SK-N-SH treated with all-trans-retinoic acid at 6 μM for 48 hours (cell line): ENCODE measurements at regions not wholly inside any gene's neighbourhood (a gene's known extent, or its start where the extent isn't known, plus 50 kb on each side); places are given as distances from the start of the nearest gene placed in this dataset.

Source experiments
- ATAC-seq: fragments of 200-7000 bp; cut with Tn5 transposase; 3 replicates; pipeline ENCODE4 v1.9.1; 2020; ENCODE audit warnings: mild to moderate bottlenecking, moderate library complexity
- ARNTL ChIP-seq: fragments of 450-650 bp; formaldehyde crosslinking; IDR thresholded peaks from 2 replicates; pipeline ENCODE4 v1.5.0; 2020; ENCODE audit warnings: low read depth, mild to moderate bottlenecking, moderate library complexity, borderline replicate concordance
- BACH2 ChIP-seq: fragments of 250-450 bp; sonication (Bioruptor Pico); IDR thresholded peaks from 2 replicates; pipeline ENCODE4 v1.9.0; 2021; ENCODE audit warnings: mild to moderate bottlenecking, borderline replicate concordance
- CSDC2 ChIP-seq: fragments of 250-450 bp; sonication (Bioruptor Pico); IDR thresholded peaks from 2 replicates; pipeline ENCODE4 v1.5.0; 2020; ENCODE audit warnings: mild to moderate bottlenecking, moderate library complexity
- ESRRG ChIP-seq: fragments of 250-450 bp; sonication (Bioruptor Pico); IDR thresholded peaks from 2 replicates; pipeline ENCODE4 v1.6.1; 2021; ENCODE audit warnings: mild to moderate bottlenecking
- GLIS3 ChIP-seq: fragments of 250-450 bp; sonication (Bioruptor Pico); IDR thresholded peaks from 2 replicates; pipeline ENCODE4 v1.5.0; 2020; ENCODE audit warnings: mild to moderate bottlenecking, moderate library complexity
- OSR1 ChIP-seq: fragments of 250-450 bp; sonication (Bioruptor Pico); IDR thresholded peaks from 2 replicates; pipeline ENCODE4 v1.8.0; 2022; ENCODE audit warnings: moderate library complexity, mild to moderate bottlenecking, inconsistent platforms
- PPARA ChIP-seq: fragments of 250-450 bp; sonication (Bioruptor Pico); IDR thresholded peaks from 2 replicates; pipeline ENCODE4 v1.5.0; 2020; ENCODE audit warnings: mild to moderate bottlenecking, borderline replicate concordance
- SNAI2 ChIP-seq: fragments of 250-450 bp; sonication (Bioruptor Pico); IDR thresholded peaks from 2 replicates; pipeline ENCODE4 v1.5.0; 2020; ENCODE audit warnings: mild to moderate bottlenecking, moderate library complexity
- TCF4 ChIP-seq: fragments of 250-450 bp; sonication (Bioruptor Pico); IDR thresholded peaks from 2 replicates; pipeline ENCODE4 v1.8.0; 2021; ENCODE audit warnings: mild to moderate bottlenecking, moderate library complexity, borderline replicate concordance
- TOX ChIP-seq: fragments of 250-450 bp; sonication (Bioruptor Pico); IDR thresholded peaks from 2 replicates; pipeline ENCODE4 v1.8.0; 2021; ENCODE audit warnings: mild to moderate bottlenecking, moderate library complexity, borderline replicate concordance
- ZC3H10 ChIP-seq: fragments of 250-450 bp; sonication (Bioruptor Pico); IDR thresholded peaks from 2 replicates; pipeline ENCODE4 v1.5.1; 2021; ENCODE audit warnings: mild to moderate bottlenecking, moderate library complexity
- ZFP3 ChIP-seq: fragments of 250-450 bp; sonication (Bioruptor Pico); IDR thresholded peaks from 2 replicates; pipeline ENCODE4 v1.5.0; 2020; ENCODE audit warnings: mild to moderate bottlenecking, moderate library complexity
- ZFP30 ChIP-seq: fragments of 450-650 bp; formaldehyde crosslinking; IDR thresholded peaks from 2 replicates; pipeline ENCODE4 v1.5.0; 2022; ENCODE audit warnings: mild to moderate bottlenecking, moderate library complexity
- ZNF565 ChIP-seq: fragments of 450-650 bp; formaldehyde crosslinking; conservative IDR thresholded peaks from 2 replicates; pipeline ENCODE4 v1.5.0; 2020; ENCODE audit warnings: low read depth, mild to moderate bottlenecking, moderate library complexity
- ZNF70 ChIP-seq: fragments of 450-650 bp; formaldehyde crosslinking; IDR thresholded peaks from 2 replicates; pipeline ENCODE4 v1.5.0; 2020; ENCODE audit warnings: mild to moderate bottlenecking, moderate library complexity
- TF ChIP-seq, protein P1 (sequence below): fragments of 250-450 bp; sonication (Bioruptor Pico); IDR thresholded peaks from 2 replicates; pipeline ENCODE4 v1.8.0; 2021; ENCODE audit warnings: low read depth, mild to moderate bottlenecking, moderate library complexity, borderline replicate concordance
- TF ChIP-seq, protein P2 (sequence below): fragments of 250-450 bp; sonication (Bioruptor Pico); IDR thresholded peaks from 2 replicates; pipeline ENCODE4 v1.5.1; 2021; ENCODE audit warnings: mild to moderate bottlenecking, moderate library complexity
- TF ChIP-seq, protein P3 (sequence below): fragments of 250-450 bp; sonication (Bioruptor Pico); IDR thresholded peaks from 2 replicates; pipeline ENCODE4 v1.8.0; 2020; ENCODE audit warnings: mild to moderate bottlenecking, moderate library complexity, borderline replicate concordance

DNA sequence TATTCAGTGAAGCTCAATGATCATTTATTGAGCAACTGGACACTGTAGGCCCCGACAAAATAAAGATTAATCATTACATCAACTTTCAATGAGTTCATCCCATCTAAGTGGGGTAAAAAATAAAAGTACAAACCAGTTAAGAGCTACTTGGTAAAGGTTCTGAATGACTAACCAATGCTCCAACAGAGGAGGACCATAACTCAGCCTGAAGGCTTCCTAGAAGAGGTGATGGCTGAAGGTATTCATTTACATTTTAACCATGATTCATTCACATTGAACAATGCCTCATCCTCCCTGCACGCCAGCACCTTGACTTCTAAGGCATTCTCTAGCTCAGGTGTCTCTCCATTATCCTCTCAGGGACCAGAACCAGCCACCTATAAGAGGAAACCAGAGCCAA is 201.4 kb downstream of the ZNF462 start:
- no peak for ATAC-seq
- TF ChIP-seq ZFP30 (CRISPR knock-in tag) = no peak
- TF ChIP-seq TCF4 (CRISPR knock-in tag) = no peak
- TF ChIP-seq BACH2 = no peak
- TF ChIP-seq ZC3H10 = no peak
- TF ChIP-seq ZNF565 (CRISPR knock-in tag) = no peak

DNA sequence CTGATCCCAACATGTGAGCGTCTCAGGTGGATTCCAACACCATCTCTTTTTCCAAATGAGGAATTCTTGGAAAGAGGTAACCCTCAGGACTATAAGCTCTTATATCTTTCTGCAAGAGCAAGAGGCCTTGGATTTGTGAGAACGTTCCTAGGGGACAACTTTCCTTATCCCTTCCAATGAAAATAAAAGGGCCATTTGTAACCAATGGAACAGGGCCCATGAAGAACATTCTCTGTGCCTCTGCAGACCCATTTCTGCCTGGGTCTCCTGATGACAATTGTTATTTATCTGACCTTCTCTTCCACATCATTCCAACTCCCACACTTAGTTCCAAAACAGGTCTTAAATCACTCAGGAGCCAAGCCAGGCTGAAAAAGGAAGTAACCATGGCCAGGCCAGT is 202.6 kb downstream of the ZNF462 start:
- no peak for ATAC-seq
- TF ChIP-seq GLIS3 (CRISPR knock-in tag) (no peak), ESRRG (CRISPR knock-in tag) (no peak), ZFP3 (CRISPR knock-in tag) (no peak), SNAI2 (CRISPR knock-in tag) (no peak), TOX (CRISPR knock-in tag) (no peak), BACH2 (no peak), ARNTL (no peak), ZNF70 (CRISPR knock-in tag) (no peak), ZC3H10 (no peak), CSDC2 (CRISPR knock-in tag) (no peak), OSR1 (no peak), ZFP30 (CRISPR knock-in tag) (no peak), PPARA (no peak)
- TF ChIP-seq, protein P1, sequence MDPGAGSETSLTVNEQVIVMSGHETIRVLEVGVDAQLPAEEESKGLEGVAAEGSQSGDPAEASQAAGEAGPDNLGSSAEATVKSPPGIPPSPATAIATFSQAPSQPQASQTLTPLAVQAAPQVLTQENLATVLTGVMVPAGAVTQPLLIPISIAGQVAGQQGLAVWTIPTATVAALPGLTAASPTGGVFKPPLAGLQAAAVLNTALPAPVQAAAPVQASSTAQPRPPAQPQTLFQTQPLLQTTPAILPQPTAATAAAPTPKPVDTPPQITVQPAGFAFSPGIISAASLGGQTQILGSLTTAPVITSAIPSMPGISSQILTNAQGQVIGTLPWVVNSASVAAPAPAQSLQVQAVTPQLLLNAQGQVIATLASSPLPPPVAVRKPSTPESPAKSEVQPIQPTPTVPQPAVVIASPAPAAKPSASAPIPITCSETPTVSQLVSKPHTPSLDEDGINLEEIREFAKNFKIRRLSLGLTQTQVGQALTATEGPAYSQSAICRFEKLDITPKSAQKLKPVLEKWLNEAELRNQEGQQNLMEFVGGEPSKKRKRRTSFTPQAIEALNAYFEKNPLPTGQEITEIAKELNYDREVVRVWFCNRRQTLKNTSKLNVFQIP = no peak
- TF ChIP-seq, protein P2, sequence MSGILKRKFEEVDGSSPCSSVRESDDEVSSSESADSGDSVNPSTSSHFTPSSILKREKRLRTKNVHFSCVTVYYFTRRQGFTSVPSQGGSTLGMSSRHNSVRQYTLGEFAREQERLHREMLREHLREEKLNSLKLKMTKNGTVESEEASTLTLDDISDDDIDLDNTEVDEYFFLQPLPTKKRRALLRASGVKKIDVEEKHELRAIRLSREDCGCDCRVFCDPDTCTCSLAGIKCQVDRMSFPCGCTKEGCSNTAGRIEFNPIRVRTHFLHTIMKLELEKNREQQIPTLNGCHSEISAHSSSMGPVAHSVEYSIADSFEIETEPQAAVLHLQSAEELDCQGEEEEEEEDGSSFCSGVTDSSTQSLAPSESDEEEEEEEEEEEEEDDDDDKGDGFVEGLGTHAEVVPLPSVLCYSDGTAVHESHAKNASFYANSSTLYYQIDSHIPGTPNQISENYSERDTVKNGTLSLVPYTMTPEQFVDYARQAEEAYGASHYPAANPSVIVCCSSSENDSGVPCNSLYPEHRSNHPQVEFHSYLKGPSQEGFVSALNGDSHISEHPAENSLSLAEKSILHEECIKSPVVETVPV (CRISPR knock-in tag) = no peak
- TF ChIP-seq, protein P3, sequence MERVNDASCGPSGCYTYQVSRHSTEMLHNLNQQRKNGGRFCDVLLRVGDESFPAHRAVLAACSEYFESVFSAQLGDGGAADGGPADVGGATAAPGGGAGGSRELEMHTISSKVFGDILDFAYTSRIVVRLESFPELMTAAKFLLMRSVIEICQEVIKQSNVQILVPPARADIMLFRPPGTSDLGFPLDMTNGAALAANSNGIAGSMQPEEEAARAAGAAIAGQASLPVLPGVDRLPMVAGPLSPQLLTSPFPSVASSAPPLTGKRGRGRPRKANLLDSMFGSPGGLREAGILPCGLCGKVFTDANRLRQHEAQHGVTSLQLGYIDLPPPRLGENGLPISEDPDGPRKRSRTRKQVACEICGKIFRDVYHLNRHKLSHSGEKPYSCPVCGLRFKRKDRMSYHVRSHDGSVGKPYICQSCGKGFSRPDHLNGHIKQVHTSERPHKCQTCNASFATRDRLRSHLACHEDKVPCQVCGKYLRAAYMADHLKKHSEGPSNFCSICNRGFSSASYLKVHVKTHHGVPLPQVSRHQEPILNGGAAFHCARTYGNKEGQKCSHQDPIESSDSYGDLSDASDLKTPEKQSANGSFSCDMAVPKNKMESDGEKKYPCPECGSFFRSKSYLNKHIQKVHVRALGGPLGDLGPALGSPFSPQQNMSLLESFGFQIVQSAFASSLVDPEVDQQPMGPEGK (CRISPR knock-in tag) = no peak

DNA sequence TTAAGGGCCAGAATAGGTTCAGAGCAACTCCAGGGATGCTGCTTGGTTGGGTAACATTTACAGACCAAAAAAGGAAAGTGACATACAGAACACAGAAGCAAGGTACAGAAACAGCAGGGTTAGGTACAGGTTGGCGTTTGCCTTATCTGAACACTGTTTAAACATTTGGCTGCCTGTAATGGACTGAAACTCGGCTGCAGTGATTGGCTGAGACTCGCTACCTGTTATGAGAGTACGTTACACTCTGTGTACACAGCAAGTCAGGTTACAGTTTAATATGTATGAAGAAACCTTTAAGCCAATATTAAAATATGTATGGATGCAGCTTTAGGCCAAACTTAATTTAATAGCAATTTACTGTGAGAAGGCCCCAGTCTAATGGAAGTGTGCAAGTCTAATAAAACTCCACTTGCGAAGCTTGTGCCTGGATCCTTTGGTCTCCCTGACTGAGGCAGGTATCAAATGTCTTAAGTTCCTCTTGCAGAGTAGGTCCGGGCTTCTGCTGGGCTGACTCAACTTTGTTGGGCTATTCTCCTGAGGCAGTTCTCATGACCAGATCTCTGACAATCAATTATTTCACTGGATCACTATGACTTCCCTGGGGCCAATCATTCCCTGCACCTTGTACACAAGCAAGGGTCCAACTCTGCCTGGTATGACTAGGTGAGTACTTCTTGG is 204.9 kb downstream of the ZNF462 start:
- TF ChIP-seq, protein P2 (CRISPR knock-in tag) = no peak
- TF ChIP-seq, protein P1 = no peak
- no peak for TF ChIP-seq ZFP3 (CRISPR knock-in tag)
- TF ChIP-seq, all 23 proteins: peak for 0
- ATAC-seq = no peak

DNA sequence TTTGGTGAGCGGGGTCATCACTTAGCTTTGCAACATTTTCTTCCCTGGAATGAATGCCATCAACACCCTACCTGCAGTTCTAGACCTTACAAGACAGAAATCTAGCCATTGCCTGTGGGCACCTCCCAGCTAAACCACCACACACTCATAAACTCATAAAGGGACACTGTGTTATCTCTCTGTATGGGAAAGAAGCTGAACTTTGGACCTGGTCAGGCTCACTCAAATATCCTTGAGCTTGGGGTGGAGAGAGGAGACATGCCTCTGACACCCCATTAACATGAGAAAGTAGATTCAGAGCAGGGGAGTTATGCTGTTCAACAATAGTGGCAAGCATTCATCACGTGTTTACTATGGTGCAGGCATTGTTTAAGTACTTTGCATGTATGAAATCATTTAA is 205.6 kb downstream of the ZNF462 start:
- no peak for ATAC-seq
- TF ChIP-seq SNAI2 (CRISPR knock-in tag) (no peak), GLIS3 (CRISPR knock-in tag) (no peak), ESRRG (CRISPR knock-in tag) (no peak), PPARA (no peak), ZFP3 (CRISPR knock-in tag) (no peak), TCF4 (CRISPR knock-in tag) (no peak), ARNTL (no peak), CSDC2 (CRISPR knock-in tag) (no peak), ZNF70 (CRISPR knock-in tag) (no peak), OSR1 (no peak)
- TF ChIP-seq, protein P1 = no peak
- TF ChIP-seq, protein P2 (CRISPR knock-in tag) = no peak
